ENCODE measurements at regions not wholly inside any gene's neighbourhood (a gene's known extent, or its start where the extent isn't known, plus 50 kb on each side); places are given as distances from the start of the nearest gene placed in this dataset.

- no peaks in the 10 kb centered on the region for H3K9me3 ChIP-seq
- H3K27me3 ChIP-seq: no peaks in the 10 kb centered on the region
- no peak overlapping the region for H3K4me3 ChIP-seq
- no peak overlapping the region for H3K27ac ChIP-seq
- intact Hi-C loops (cut with DNase I): no loop called here
- H3K36me3 ChIP-seq: no peaks in the 10 kb centered on the region
- TF ChIP-seq CTCF (IDR thresholded peaks at IDR 0.05): no peak
- H3K4me1 ChIP-seq: no peaks in the 10 kb centered on the region
- DNase-seq (ENCODE audit: low spot score in 2 of 2): no peak
Observed at GRCh38 chr6:120804612-120805011, 529.7 kb downstream of the TBC1D32 start.

GRCh38 chr6:120786682-120787081, 547.6 kb downstream of the TBC1D32 start:
- no peak for DNase-seq (ENCODE audit: low spot score in 2 of 2)
- Histone ChIP-seq H3K9me3 (no peaks in the 10 kb centered on the region), H3K4me3 (no peak overlapping the region), H3K27me3 (no peaks in the 10 kb centered on the region), H3K36me3 (no peaks in the 10 kb centered on the region), H3K4me1 (no peaks in the 10 kb centered on the region), H3K27ac (no peak overlapping the region)
- intact Hi-C loops (cut with DNase I): no loop called here
- no peak for TF ChIP-seq CTCF (IDR thresholded peaks at IDR 0.05)

GRCh38 chr6:120786256-120786655, 548.0 kb downstream of the TBC1D32 start:
- no peak for TF ChIP-seq CTCF (IDR thresholded peaks at IDR 0.05)
- Histone ChIP-seq H3K36me3 (no peaks in the 10 kb centered on the region), H3K27me3 (no peaks in the 10 kb centered on the region), H3K4me3 (no peak overlapping the region), H3K27ac (no peak overlapping the region), H3K9me3 (no peaks in the 10 kb centered on the region), H3K4me1 (no peaks in the 10 kb centered on the region)
- intact Hi-C loops (cut with DNase I): no loop called here
- no peak for DNase-seq (ENCODE audit: low spot score in 2 of 2)

GRCh38 chr6:120785459-120786086, 548.7 kb downstream of the TBC1D32 start:
- no peak for DNase-seq (ENCODE audit: low spot score in 2 of 2)

GRCh38 chr6:120779441-120779840, 554.8 kb downstream of the TBC1D32 start:
- H3K4me1 ChIP-seq: no peaks in the 10 kb centered on the region
- no peaks in the 10 kb centered on the region for H3K27me3 ChIP-seq
- no peaks in the 10 kb centered on the region for H3K36me3 ChIP-seq
- no peaks in the 10 kb centered on the region for H3K9me3 ChIP-seq
- no peak for TF ChIP-seq CTCF (IDR thresholded peaks at IDR 0.05)
- no peak overlapping the region for H3K27ac ChIP-seq
- intact Hi-C loops (cut with DNase I): no loop called here
- H3K4me3 ChIP-seq: no peak overlapping the region
- DNase-seq (ENCODE audit: low spot score in 2 of 2): no peak

More at GRCh38 chr6:120785459-120786086, 548.7 kb downstream of the TBC1D32 start:
- Histone ChIP-seq H3K36me3 (no peaks in the 10 kb centered on the region), H3K27me3 (no peaks in the 10 kb centered on the region), H3K27ac (no peak overlapping the region), H3K4me3 (no peak overlapping the region), H3K9me3 (no peaks in the 10 kb centered on the region), H3K4me1 (no peaks in the 10 kb centered on the region)
- intact Hi-C loops (cut with DNase I): no loop called here
- TF ChIP-seq CTCF (IDR thresholded peaks at IDR 0.05): no peak

- no peak for TF ChIP-seq CTCF (IDR thresholded peaks at IDR 0.05)
- Histone ChIP-seq H3K36me3 (no peaks in the 10 kb centered on the region), H3K9me3 (no peaks in the 10 kb centered on the region), H3K4me1 (no peaks in the 10 kb centered on the region), H3K27me3 (no peaks in the 10 kb centered on the region), H3K4me3 (no peak overlapping the region), H3K27ac (no peak overlapping the region)
- DNase-seq (ENCODE audit: low spot score in 2 of 2): no peak
- intact Hi-C loops (cut with DNase I): no loop called here
Observed at GRCh38 chr6:120775698-120776097, 558.6 kb downstream of the TBC1D32 start.

Measured in ascending aorta (tissue), 2 donors.